Testis (tissue), 2 donors: ENCODE measurements at regions not wholly inside any gene's neighbourhood (a gene's known extent, or its start where the extent isn't known, plus 50 kb on each side); places are given as distances from the start of the nearest gene placed in this dataset.

ENCODE experiments used
- CTCF ChIP-seq, 3 experiments: fragments of 450-650 bp in 2 of 3; fragments of 200-600 bp in 1 of 3; sonication (generic) in 1 of 3; IDR thresholded peaks; one replicate each; pipeline ENCODE4 v1.5.1; 2016 to 2019; ENCODE audit warnings: antibody characterized with exemption in 3 of 3, mild to moderate bottlenecking in 2 of 3, moderate library complexity in 1 of 3
- POLR2A ChIP-seq: fragments of 450-650 bp; IDR thresholded peaks from one replicate; pipeline ENCODE4 v1.6.1; 2017; ENCODE audit warnings: antibody characterized with exemption, mild to moderate bottlenecking, moderate library complexity

DNA sequence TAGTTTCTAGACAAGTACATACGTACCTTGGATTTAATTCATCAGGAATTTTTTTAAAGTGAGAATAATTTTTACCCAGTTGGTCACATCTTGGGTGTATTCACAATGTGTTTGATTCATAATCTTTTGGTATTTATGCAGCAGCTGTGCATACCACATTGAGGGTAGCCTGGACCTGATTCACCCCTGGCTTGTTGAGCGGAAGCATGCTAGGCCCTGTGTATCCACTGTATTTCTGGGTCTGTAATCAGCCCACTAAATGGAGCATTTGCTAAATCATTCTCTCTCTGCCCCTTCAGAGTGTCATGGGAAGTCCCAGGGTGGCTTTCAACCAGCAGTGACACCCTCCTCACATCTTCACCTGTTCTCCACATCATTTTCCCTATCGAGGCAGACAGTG is 203.8 kb upstream of the RGS6 start:
- TF ChIP-seq CTCF (IDR thresholded peaks at IDR 0.05) (no peak), POLR2A (no peak)
